HG03457 (cell line): ENCODE measurements at regions not wholly inside any gene's neighbourhood (a gene's known extent, or its start where the extent isn't known, plus 50 kb on each side); places are given as distances from the start of the nearest gene placed in this dataset.
"Not testable (repeated sequence)": the region's sequence is repeated elsewhere in the genome, so short reads cannot be mapped to it uniquely, and the experiment has no call there.

ENCODE experiments used
- ATAC-seq: cut with Tn5 transposase; IDR thresholded peaks from one replicate; pipeline ENCODE4 v1.9.1; 2021; ENCODE audit warnings: moderate number of reproducible peaks; ENCODE audit not compliant: unreplicated experiment

- not testable (repeated sequence) for ATAC-seq
Measured at GRCh38 chr21:6060054-6060681, 4461.2 kb upstream of the TPTE start.

DNA sequence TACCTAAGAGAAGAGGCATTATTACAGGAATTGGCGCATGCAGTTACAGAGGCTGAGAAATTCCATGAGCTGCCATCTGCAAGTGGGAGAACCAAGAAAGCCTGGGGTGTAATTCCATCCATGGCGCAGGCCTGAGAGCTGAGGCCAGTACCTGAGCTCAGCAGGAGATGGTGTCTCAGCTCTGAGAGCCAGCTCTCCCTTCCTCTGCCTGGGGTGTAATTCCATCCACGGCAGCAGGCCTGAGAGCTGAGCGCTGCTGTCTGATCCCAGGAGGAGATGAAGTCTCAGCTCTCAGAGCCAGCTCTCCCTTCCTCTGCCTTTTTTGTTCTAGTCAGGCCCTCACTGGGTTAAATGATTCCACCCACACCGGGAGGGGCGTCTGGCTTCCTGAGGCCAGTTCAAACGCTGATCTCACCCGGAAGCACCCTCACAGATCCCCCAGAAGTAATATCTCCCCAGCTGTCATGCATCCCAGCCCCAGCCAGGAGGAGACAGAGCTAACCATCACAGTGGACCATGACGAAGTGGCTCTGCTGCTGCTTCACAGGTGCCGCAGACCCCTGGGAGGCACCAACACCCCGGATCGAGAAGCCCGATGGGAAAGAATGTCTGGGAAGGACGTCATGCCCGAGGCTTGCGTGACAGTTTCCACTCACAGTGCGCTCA, 4454.9 kb upstream of the TPTE start:
- not testable (repeated sequence) for ATAC-seq

- ATAC-seq = not testable (repeated sequence)
Measured at GRCh38 chr21:6068098-6068831, 4453.1 kb upstream of the TPTE start.

GRCh38 chr21:6070213-6070612, 4451.2 kb upstream of the TPTE start:
- ATAC-seq = not testable (repeated sequence)

DNA sequence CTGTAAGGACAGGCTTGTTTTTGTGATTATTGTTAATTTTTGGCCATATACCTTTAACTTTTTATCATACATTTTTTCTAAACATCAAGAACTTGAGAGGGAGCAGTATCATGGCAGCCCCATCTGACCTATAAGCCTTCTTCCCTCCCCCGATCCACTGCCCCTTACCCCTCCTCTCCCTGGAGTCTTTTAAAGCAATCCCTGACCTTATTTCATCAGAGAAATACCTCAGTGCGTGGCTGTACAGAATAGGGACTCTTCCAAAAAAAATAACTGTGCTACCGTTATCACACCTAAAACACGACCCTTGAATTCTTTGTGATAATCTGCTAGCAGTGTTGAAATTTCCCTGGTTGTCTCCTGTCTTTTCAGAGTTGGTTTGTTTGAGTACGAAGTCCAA, 4448.7 kb upstream of the TPTE start:
- not testable (repeated sequence) for ATAC-seq

GRCh38 chr21:6073993-6074705, 4447.2 kb upstream of the TPTE start:
- ATAC-seq = not testable (repeated sequence)

DNA sequence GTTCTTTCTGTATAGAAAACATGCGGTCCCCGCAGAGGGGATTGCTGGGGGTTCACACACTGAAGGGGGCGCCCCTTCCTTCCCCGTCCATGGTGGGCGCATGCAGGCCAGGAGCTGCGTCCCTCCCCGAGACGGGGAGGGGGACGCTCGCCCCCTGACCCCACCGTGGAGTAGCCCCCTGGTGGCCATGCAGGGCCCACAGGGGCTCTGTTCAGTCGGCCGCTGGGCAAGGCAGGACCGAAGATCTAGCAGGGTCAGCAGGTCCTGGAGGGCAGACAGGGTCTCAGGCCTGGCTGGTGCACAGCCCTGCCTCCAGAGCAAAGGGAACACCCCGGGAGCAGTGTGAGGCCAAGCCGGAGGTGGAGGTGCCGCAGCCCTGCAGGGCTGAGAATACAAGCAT, 4446.4 kb upstream of the TPTE start:
- not testable (repeated sequence) for ATAC-seq

GRCh38 chr21:6075627-6076208, 4445.7 kb upstream of the TPTE start:
- ATAC-seq = not testable (repeated sequence)

GRCh38 chr21:6077358-6077757, 4444.0 kb upstream of the TPTE start:
- not testable (repeated sequence) for ATAC-seq

DNA sequence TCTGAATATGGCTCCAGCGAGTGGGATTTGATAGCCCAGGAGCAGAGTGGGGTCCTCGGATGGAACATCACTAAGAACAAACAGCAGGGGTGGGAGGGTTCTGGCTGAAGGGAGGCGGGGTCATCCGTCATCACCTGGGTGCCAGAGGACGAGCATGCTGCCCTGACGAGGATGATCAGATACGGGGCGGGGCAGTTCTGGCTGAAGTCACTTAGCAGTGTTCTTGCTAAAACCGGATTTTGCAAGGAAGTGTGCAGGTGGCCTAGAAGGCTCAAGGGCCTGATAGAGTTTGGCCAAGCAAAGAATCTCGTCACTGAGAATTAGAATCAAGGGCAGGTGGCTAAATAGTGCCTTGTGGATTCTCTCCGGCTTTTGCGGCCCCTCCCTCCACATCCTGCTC, 4442.5 kb upstream of the TPTE start:
- ATAC-seq = not testable (repeated sequence)

DNA sequence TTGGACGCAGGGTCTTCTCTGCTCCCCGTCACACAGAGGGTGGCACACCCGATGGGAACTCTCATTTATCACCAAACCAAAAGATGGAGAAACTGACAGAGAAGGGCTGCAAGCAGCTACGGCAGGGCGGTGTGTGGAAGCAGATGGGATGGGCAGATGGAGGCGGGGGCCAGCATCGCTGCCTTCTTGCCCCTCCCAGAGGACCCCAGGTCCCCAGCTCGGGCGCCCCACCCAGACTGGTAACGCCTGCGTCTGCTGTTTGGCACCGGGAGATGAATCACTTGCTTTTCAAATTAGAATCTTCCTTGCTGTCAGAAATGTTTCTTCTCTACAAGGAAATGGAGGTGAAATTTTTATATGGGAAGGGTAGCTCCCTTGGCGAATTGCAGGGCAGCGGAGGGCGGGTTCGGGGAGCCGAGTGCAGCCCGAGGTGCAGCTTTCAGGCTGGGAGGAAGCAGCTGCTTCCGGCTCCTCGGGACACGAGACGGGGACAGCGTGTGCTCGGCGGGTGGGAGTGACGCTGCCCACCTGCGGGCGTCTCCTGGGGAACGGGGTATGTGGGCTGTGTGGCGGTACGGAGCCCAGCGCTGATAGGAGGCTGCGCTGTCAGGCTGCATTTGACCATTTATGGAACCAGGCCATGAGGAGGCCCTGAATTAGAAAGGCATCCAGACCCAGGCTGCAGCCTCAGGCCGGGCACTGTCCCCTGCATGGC, 4440.3 kb upstream of the TPTE start:
- not testable (repeated sequence) for ATAC-seq

DNA sequence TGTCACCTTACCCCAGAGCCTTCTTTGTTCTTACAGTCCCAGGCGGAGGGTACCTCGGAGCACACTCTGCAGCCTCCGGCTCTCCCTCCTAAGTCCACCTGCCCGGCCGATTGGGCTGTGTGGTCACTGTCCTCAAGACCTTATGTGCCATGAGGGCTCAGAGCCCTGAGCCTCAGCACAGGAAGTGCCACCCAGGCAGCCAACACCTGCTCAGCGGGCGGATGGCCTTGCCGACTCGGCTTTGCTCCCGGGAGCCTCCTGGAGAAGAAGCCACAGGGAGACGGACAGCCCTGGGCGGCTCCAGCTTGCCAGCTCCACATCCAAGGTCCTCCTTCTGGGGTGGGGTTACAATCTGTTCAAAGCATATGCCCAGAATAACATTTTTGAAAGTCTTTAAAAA, 4439.2 kb upstream of the TPTE start:
- not testable (repeated sequence) for ATAC-seq

DNA sequence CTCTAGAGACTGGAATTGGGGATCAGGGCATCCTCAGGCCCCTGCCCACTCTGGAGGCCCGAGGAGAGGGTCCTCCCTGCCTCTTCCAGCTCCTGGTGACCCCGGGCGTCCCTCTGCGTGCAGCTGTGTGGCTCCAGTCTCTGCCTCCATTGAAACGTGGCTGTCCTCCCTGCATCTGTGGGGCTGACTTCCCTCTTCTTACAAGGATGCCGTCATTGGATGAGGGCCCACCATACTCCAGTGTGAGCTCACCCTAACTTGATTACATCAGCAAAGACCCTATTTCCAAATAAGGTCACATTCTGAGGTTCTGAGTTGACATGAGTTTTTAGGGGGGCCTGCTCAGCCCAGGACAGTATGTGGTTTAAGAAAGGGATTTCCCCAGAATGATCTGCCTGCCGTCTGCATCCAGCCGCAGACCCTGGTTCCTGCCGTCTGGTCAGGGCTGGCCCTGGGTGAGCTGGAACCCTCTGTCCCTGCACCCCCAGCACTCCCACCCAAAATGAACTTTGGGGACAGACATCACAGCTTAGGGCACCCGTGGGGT, 4437.7 kb upstream of the TPTE start:
- not testable (repeated sequence) for ATAC-seq

GRCh38 chr21:6086038-6086437, 4435.3 kb upstream of the TPTE start:
- ATAC-seq = not testable (repeated sequence)

- ATAC-seq = not testable (repeated sequence)
Measured at GRCh38 chr21:6087579-6088178, 4433.7 kb upstream of the TPTE start.

DNA sequence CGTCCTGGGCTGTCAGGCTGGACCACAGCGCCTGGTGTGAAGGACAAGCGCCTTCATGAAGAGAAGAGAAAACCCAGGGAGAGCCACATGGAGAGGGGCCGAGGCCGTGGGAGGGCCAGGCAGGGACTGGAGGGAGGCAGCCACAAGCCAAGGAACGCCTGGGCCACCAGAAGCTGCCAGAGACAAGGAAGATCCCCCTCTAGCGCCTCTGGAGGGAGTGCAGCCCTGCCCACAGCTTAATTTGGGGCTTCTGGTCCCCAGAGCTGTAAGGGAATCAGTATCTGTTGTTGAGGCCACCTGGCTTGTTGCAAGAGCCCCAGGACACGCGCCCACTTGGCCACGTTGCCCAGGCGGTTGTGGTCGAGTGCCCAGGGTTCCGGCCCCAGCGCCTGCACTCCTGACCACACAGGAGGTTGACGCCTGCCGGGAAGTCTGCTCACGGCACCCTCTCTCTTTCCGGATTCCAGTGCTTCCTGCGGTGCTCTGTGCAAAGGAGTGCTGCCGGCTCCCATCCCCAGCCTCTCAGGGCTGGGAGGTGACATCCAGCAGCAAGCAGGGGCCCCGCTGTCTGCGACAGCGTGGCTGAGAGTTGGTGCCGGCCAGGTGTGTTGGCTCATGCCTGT, 4431.0 kb upstream of the TPTE start:
- not testable (repeated sequence) for ATAC-seq

GRCh38 chr21:6091335-6092027, 4429.9 kb upstream of the TPTE start:
- ATAC-seq = not testable (repeated sequence)

DNA sequence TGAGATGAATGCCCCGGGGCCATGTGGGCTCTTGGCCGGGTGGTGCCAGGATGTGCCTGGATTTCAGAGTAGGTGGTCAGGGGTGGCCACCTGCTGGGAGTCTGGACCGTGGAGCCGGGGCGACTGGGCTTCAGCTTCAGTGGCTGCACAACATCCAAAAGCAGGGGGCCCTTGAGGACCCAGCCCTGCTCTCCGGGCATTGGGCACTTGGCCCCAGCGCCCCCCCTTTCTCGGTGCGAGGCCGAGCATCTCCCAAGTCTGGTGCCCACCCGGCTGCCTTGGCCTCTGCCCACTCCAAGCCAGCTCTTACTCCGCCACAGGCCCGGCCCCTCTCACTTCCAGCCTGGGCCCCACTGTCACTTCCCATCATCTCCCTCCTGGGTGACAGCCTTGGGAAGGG, 4429.0 kb upstream of the TPTE start:
- ATAC-seq = not testable (repeated sequence)
